HG02571 (cell line): ENCODE measurements at regions not wholly inside any gene's neighbourhood (a gene's known extent, or its start where the extent isn't known, plus 50 kb on each side); places are given as distances from the start of the nearest gene placed in this dataset.
"Not testable (repeated sequence)": the region's sequence is repeated elsewhere in the genome, so short reads cannot be mapped to it uniquely, and the experiment has no call there.

Experiments
- ATAC-seq: cut with Tn5 transposase; IDR thresholded peaks from one replicate; pipeline ENCODE4 v1.9.1; 2021; ENCODE audit warnings: mild to moderate bottlenecking, moderate library complexity; ENCODE audit not compliant: unreplicated experiment

GRCh38 chr4:18441676-18442075, 420.1 kb upstream of the LCORL start:
- no peak for ATAC-seq

GRCh38 chr4:18441203-18441590, 419.6 kb upstream of the LCORL start:
- no peak for ATAC-seq

GRCh38 chr4:18440527-18441202, 419.1 kb upstream of the LCORL start:
- ATAC-seq, result no peak

- ATAC-seq, result no peak
These were observed 417.8 kb upstream of the LCORL start for GRCh38 chr4:18439311-18439710.

GRCh38 chr4:18435781-18436180, 414.2 kb upstream of the LCORL start:
- ATAC-seq, result no peak

GRCh38 chr4:18422685-18423084, 401.1 kb upstream of the LCORL start:
- ATAC-seq, result no peak

GRCh38 chr4:18421519-18421918, 400.0 kb upstream of the LCORL start:
- ATAC-seq, result no peak

GRCh38 chr4:18419780-18420179, 398.2 kb upstream of the LCORL start:
- ATAC-seq, result no peak

GRCh38 chr4:18418195-18418898, 396.8 kb upstream of the LCORL start:
- ATAC-seq, result not testable (repeated sequence)

- not testable (repeated sequence) for ATAC-seq
These were observed 396.1 kb upstream of the LCORL start for GRCh38 chr4:18417651-18418050.

GRCh38 chr4:18406264-18406663, 384.7 kb upstream of the LCORL start:
- no peak for ATAC-seq

- no peak for ATAC-seq
These were observed 383.5 kb upstream of the LCORL start for GRCh38 chr4:18405054-18405453.

- no peak for ATAC-seq
These were observed 383.1 kb upstream of the LCORL start for GRCh38 chr4:18404642-18405041.

- ATAC-seq, result no peak
These were observed 381.8 kb upstream of the LCORL start for GRCh38 chr4:18403327-18403726.

GRCh38 chr4:18401868-18402267, 380.3 kb upstream of the LCORL start:
- no peak for ATAC-seq

GRCh38 chr4:18401425-18401824, 379.9 kb upstream of the LCORL start:
- ATAC-seq, result no peak

GRCh38 chr4:18398661-18399060, 377.1 kb upstream of the LCORL start:
- no peak for ATAC-seq

- no peak for ATAC-seq
These were observed 376.3 kb upstream of the LCORL start for GRCh38 chr4:18397681-18398390.

- ATAC-seq, result no peak
These were observed 373.1 kb upstream of the LCORL start for GRCh38 chr4:18394656-18395055.

- ATAC-seq, result no peak
These were observed 369.8 kb upstream of the LCORL start for GRCh38 chr4:18391354-18391728.

- ATAC-seq, result no peak
These were observed 369.2 kb upstream of the LCORL start for GRCh38 chr4:18390655-18391353.
